ENCODE measurements at regions not wholly inside any gene's neighbourhood (a gene's known extent, or its start where the extent isn't known, plus 50 kb on each side); places are given as distances from the start of the nearest gene placed in this dataset.
"Not testable (repeated sequence)": the region's sequence is repeated elsewhere in the genome, so short reads cannot be mapped to it uniquely, and the experiment has no call there.

- DNase-seq: no peak
- TF ChIP-seq POLR2A (IDR thresholded peaks at IDR 0.05; ENCODE audit: low read length) (no peak), GATA1 (IDR thresholded peaks at IDR 0.05; ENCODE audit: low read depth, low read length) (no peak)
These were observed 109.8 kb upstream of the RPRM start for GRCh38 chr2:153588408-153588807.

GRCh38 chr2:153589586-153589985 is 111.0 kb upstream of the RPRM start:
- no peak for DNase-seq
- TF ChIP-seq GATA1 (IDR thresholded peaks at IDR 0.05; ENCODE audit: low read depth, low read length): no peak
- no peak for TF ChIP-seq POLR2A (IDR thresholded peaks at IDR 0.05; ENCODE audit: low read length)

GRCh38 chr2:153593086-153593485 is 114.5 kb upstream of the RPRM start:
- not testable (repeated sequence) for DNase-seq

- TF ChIP-seq POLR2A (IDR thresholded peaks at IDR 0.05; ENCODE audit: low read length) (no peak), GATA1 (IDR thresholded peaks at IDR 0.05; ENCODE audit: low read depth, low read length) (no peak)
- no peak for DNase-seq
These were observed 117.4 kb upstream of the RPRM start for GRCh38 chr2:153595939-153596338.

- no peak for TF ChIP-seq GATA1 (IDR thresholded peaks at IDR 0.05; ENCODE audit: low read depth, low read length)
- no peak for DNase-seq
These were observed 123.2 kb upstream of the RPRM start for GRCh38 chr2:153601812-153602211.

GRCh38 chr2:153604133-153604532 is 125.6 kb upstream of the RPRM start:
- TF ChIP-seq GATA1 (IDR thresholded peaks at IDR 0.05; ENCODE audit: low read depth, low read length) (no peak), POLR2A (IDR thresholded peaks at IDR 0.05; ENCODE audit: low read length) (no peak)

GRCh38 chr2:153606623-153607022 is 128.1 kb upstream of the RPRM start:
- DNase-seq: no peak
- TF ChIP-seq POLR2A (IDR thresholded peaks at IDR 0.05; ENCODE audit: low read length): no peak
- no peak for TF ChIP-seq GATA1 (IDR thresholded peaks at IDR 0.05; ENCODE audit: low read depth, low read length)

More at GRCh38 chr2:153604133-153604532, 125.6 kb upstream of the RPRM start:
- no peak for DNase-seq

GRCh38 chr2:153622285-153622684 is 143.7 kb upstream of the RPRM start:
- no peak for DNase-seq
- TF ChIP-seq POLR2A (IDR thresholded peaks at IDR 0.05; ENCODE audit: low read length) (no peak), GATA1 (IDR thresholded peaks at IDR 0.05; ENCODE audit: low read depth, low read length) (no peak)

- DNase-seq: no peak
These were observed 144.5 kb upstream of the RPRM start for GRCh38 chr2:153623020-153623419.

GRCh38 chr2:153626676-153627075 is 148.1 kb upstream of the RPRM start:
- TF ChIP-seq GATA1 (IDR thresholded peaks at IDR 0.05; ENCODE audit: low read depth, low read length): no peak
- TF ChIP-seq POLR2A (IDR thresholded peaks at IDR 0.05; ENCODE audit: low read length): no peak
- no peak for DNase-seq

More at GRCh38 chr2:153623020-153623419, 144.5 kb upstream of the RPRM start:
- TF ChIP-seq POLR2A (IDR thresholded peaks at IDR 0.05; ENCODE audit: low read length) (no peak), GATA1 (IDR thresholded peaks at IDR 0.05; ENCODE audit: low read depth, low read length) (no peak)

- DNase-seq: no peak
- TF ChIP-seq GATA1 (IDR thresholded peaks at IDR 0.05; ENCODE audit: low read depth, low read length) (no peak), POLR2A (IDR thresholded peaks at IDR 0.05; ENCODE audit: low read length) (no peak)
These were observed 156.9 kb upstream of the RPRM start for GRCh38 chr2:153635494-153635893.

- DNase-seq: no peak
- no peak for TF ChIP-seq POLR2A (IDR thresholded peaks at IDR 0.05; ENCODE audit: low read length)
- TF ChIP-seq GATA1 (IDR thresholded peaks at IDR 0.05; ENCODE audit: low read depth, low read length): no peak
These were observed 162.5 kb upstream of the RPRM start for GRCh38 chr2:153641046-153641445.

GRCh38 chr2:153644955-153645354 is 166.4 kb upstream of the RPRM start:
- no peak for TF ChIP-seq POLR2A (IDR thresholded peaks at IDR 0.05; ENCODE audit: low read length)
- no peak for TF ChIP-seq GATA1 (IDR thresholded peaks at IDR 0.05; ENCODE audit: low read depth, low read length)

GRCh38 chr2:153645599-153645998 is 167.0 kb upstream of the RPRM start:
- DNase-seq: no peak
- TF ChIP-seq GATA1 (IDR thresholded peaks at IDR 0.05; ENCODE audit: low read depth, low read length) (no peak), POLR2A (IDR thresholded peaks at IDR 0.05; ENCODE audit: low read length) (no peak)

More at GRCh38 chr2:153644955-153645354, 166.4 kb upstream of the RPRM start:
- DNase-seq: no peak

- no peak for DNase-seq
- TF ChIP-seq GATA1 (IDR thresholded peaks at IDR 0.05; ENCODE audit: low read depth, low read length): no peak
These were observed 179.1 kb upstream of the RPRM start for GRCh38 chr2:153657651-153658050.

- TF ChIP-seq GATA1 (IDR thresholded peaks at IDR 0.05; ENCODE audit: low read depth, low read length) (no peak), POLR2A (IDR thresholded peaks at IDR 0.05; ENCODE audit: low read length) (no peak)
- DNase-seq: no peak
These were observed 183.2 kb upstream of the RPRM start for GRCh38 chr2:153661801-153662200.
